ENCODE measurements at regions not wholly inside any gene's neighbourhood (a gene's known extent, or its start where the extent isn't known, plus 50 kb on each side); places are given as distances from the start of the nearest gene placed in this dataset.

DNA sequence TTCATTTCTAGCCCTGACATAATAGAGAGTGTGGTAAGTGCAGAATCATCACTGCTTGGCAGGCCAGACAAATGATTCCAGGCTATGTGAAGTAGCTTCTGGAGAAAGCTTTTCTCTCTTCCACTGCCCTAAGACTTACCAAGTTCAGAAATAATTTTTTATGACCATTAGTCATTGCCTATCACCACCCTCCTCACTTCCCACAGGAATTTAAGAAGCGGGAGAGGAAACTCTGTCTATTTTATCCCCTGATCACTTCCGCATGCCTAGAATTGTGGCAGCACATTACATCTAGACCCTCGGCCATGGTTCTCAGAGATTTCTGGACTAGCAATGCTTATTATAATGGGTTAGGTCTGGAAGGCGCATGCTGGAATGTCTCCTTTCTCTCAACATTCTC, 397.8 kb upstream of the NR2F2 start:
- Histone ChIP-seq H3K9ac (ENCODE audit: low read depth, low read length) (no peak overlapping the region), H3K9me3 (ENCODE audit: control insufficient read depth, insufficient read depth, low read length) (no peaks in the 10 kb centered on the region), H3K36me3 (ENCODE audit: insufficient read depth, low read length) (no peaks in the 10 kb centered on the region), H3K4me1 (ENCODE audit: insufficient read depth, low read length) (no peaks in the 10 kb centered on the region)

DNA sequence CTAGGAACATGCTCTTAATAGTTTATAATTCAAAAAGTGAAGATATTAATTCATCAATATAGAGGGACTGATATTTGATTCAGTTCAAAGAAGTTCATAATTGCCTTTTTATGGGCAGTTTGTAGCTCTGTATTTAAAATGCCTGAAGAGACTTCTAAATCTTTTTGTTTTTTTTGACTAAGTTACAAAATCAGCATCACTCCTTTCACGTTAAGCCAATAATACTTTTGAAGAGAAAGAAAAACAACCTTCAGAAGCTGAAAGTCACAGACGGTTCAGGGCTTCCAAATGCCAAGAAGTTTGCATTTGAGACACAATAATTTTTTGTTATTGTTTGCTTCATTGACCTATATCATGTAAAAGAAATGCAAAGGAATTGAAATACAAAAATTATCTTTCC, 394.6 kb upstream of the NR2F2 start:
- Histone ChIP-seq H3K36me3 (ENCODE audit: insufficient read depth, low read length) (no peaks in the 10 kb centered on the region), H3K9ac (ENCODE audit: low read depth, low read length) (no peak overlapping the region), H3K9me3 (ENCODE audit: control insufficient read depth, insufficient read depth, low read length) (no peaks in the 10 kb centered on the region), H3K4me1 (ENCODE audit: insufficient read depth, low read length) (no peaks in the 10 kb centered on the region)

DNA sequence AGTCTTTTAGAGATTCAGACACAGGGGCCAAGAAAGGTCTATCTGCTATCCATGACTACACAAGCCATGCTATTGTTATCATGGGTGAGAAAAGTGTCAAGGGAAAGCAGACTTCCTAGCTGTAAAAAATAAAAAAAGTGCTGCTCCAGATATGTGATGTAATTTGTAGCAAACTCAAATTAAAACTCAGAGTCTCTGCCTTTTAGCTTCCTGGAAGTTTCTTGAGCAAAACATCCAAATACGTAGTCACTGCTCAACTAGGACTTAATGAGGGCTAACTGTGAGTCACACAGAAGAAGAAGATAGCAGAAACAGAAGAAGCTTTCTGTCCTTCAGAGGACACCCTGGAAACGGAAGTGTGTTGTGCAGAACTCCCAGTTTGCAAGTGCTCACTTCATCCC, 393.4 kb upstream of the NR2F2 start:
- Histone ChIP-seq H3K9ac (ENCODE audit: low read depth, low read length) (no peak overlapping the region), H3K36me3 (ENCODE audit: insufficient read depth, low read length) (no peaks in the 10 kb centered on the region), H3K4me1 (ENCODE audit: insufficient read depth, low read length) (no peaks in the 10 kb centered on the region)

DNA sequence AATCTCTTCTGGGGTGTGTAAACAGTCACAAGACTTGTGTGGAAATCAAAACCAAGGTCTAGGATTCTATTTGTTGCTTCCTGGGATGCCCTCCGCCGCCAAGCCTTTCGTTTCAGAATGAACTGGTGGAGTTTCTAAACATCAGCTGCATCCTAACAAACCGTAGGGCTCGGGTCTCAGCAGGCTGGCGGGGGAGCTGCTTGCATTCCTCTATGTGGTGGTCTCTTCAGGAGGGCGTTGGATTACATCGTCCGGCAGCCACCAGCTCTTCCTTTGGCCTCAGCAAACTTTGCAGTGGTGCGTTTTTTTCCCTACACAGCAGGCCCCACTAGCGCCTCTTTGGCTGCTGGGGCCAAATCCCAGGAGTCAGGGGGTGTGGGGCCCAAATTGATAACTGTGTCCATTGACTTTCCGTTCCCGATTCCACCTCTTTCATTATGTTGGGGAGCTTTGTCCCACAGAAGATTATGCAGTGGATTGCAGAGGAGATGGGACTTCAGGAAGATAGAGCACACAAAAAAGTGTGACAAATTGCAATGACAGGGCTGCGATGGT, 390.0 kb upstream of the NR2F2 start:
- no peaks in the 10 kb centered on the region for H3K36me3 ChIP-seq (ENCODE audit: insufficient read depth, low read length)
- no peaks in the 10 kb centered on the region; the same call in 1 of the 2 replicates for H3K4me1 ChIP-seq (ENCODE audit: insufficient read depth, low read length)
- H3K9ac ChIP-seq (ENCODE audit: low read depth, low read length) = no peak overlapping the region
- no peaks in the 10 kb centered on the region for H3K9me3 ChIP-seq (ENCODE audit: control insufficient read depth, insufficient read depth, low read length)

More for the DNA sequence above, 393.4 kb upstream of the NR2F2 start:
- H3K9me3 ChIP-seq (ENCODE audit: control insufficient read depth, insufficient read depth, low read length) = no peaks in the 10 kb centered on the region

DNA sequence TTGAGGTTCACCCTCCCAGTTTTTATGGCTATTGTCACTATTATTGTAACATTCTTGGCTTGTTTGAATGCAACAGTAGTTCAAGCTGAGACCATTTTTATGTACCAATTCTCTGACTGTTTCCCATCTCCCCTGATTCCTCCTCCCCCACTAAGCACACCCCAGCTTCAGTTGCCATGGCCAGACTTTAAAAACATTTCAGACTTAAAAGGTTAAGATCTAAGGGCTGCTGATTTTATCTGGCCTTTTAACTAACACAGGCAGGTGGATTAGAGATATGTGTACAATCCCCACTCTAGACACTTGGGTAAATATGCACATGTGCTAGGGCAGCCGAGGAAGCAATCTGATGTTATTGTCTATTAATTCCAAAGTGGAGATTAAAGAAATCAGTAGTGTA, 386.3 kb upstream of the NR2F2 start:
- H3K9ac ChIP-seq (ENCODE audit: low read depth, low read length) = no peak overlapping the region
- H3K36me3 ChIP-seq (ENCODE audit: insufficient read depth, low read length) = no peaks in the 10 kb centered on the region
- no peaks in the 10 kb centered on the region for H3K9me3 ChIP-seq (ENCODE audit: control insufficient read depth, insufficient read depth, low read length)
- no peaks in the 10 kb centered on the region; the same call in 1 of the 2 replicates for H3K4me1 ChIP-seq (ENCODE audit: insufficient read depth, low read length)

DNA sequence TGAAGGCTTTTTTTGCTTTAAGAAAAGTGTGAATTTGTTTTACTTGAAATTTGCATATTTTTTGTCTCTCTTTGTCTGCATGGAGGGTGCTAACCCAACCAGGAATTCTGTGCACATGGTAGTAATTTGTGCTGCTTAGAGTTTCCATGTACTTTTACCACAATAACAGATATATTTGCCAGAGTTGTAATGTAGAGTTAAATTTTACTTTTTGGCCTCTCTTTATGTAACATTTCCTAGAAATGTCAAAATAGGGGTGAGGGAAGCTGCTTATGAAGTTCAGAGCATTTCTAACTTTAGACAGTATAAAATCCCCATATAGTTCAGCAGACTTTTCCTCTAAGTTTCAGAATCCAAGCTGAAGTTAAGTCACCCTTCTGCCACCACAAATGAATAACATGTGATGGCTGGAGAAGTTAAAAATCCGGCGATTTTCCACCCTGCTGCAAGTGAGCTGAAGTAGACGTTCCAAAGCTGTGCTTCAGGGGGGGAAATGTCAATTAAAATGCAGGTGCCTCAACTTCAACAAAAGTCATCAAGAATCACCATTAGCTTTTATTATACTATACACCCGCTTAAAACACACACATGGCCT, 385.7 kb upstream of the NR2F2 start:
- no peaks in the 10 kb centered on the region; the same call in 1 of the 2 replicates for H3K4me1 ChIP-seq (ENCODE audit: insufficient read depth, low read length)
- H3K9ac ChIP-seq (ENCODE audit: low read depth, low read length) = no peak overlapping the region
- no peaks in the 10 kb centered on the region for H3K36me3 ChIP-seq (ENCODE audit: insufficient read depth, low read length)
- no peaks in the 10 kb centered on the region for H3K9me3 ChIP-seq (ENCODE audit: control insufficient read depth, insufficient read depth, low read length)

DNA sequence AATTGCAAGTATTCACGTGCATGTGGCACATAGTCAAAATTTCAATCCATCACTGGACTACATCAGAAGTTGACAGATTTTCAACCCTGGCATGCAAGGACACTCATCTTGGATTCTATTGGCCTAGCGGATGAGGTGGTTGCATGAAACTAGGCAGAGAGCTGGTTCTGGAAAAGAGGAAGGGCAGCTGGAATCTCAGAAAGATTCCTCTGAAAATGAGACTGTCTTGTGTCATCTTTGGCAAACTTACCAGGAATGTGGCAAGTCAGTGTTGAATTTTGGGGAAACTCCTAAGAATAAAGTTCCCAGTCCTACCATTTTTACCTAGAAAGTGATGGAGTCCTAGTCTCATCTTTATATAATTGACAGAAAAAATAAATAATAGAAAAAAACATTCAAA, 384.3 kb upstream of the NR2F2 start:
- Histone ChIP-seq H3K36me3 (ENCODE audit: insufficient read depth, low read length) (no peaks in the 10 kb centered on the region), H3K4me1 (ENCODE audit: insufficient read depth, low read length) (no peaks in the 10 kb centered on the region; the same call in 1 of the 2 replicates), H3K9ac (ENCODE audit: low read depth, low read length) (no peak overlapping the region), H3K9me3 (ENCODE audit: control insufficient read depth, insufficient read depth, low read length) (no peaks in the 10 kb centered on the region)

DNA sequence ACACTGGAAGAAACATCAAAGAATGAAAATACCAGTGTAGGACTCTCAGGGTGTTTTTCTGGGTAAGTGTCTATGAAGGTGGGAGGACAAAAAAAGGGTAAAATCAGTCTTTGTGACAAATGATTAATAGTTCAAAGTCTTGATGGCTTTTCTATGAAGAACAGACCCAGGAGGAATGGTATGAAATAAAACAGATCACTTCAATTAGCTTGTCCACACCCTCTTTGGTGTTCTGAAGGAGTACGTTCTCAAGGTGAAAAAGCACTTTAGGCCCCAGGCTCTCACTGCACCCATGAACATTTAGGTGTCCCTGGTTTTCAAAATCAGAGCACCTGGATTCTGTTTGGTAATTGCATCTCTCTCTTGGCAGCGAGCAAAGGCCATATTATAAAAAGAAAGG, 383.6 kb upstream of the NR2F2 start:
- Histone ChIP-seq H3K9ac (ENCODE audit: low read depth, low read length) (no peak overlapping the region), H3K36me3 (ENCODE audit: insufficient read depth, low read length) (no peaks in the 10 kb centered on the region), H3K9me3 (ENCODE audit: control insufficient read depth, insufficient read depth, low read length) (no peaks in the 10 kb centered on the region), H3K4me1 (ENCODE audit: insufficient read depth, low read length) (no peaks in the 10 kb centered on the region; the same call in 1 of the 2 replicates)

DNA sequence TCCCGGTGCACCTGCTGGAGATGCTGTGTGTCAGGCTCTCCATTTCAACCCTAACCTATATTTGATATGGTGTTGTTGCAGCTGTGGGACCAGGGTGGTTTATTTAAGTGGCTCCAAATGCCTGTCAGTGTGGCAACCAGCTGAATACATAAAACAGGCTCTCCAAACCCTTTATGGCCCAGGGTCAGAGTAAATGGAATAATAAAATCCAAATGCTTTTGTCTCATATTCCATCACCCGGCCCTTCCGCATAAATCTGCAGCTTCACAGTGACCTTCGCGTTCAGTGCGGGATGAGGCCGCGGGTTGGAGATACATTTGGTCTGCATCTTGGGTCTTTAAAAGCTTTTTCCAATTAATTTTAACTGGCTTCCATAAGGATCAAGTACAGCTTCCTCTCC, 382.1 kb upstream of the NR2F2 start:
- Histone ChIP-seq H3K9me3 (ENCODE audit: control insufficient read depth, insufficient read depth, low read length) (no peaks in the 10 kb centered on the region), H3K9ac (ENCODE audit: low read depth, low read length) (no peak overlapping the region), H3K36me3 (ENCODE audit: insufficient read depth, low read length) (no peaks in the 10 kb centered on the region), H3K4me1 (ENCODE audit: insufficient read depth, low read length) (no peaks in the 10 kb centered on the region; the same call in 1 of the 2 replicates)

DNA sequence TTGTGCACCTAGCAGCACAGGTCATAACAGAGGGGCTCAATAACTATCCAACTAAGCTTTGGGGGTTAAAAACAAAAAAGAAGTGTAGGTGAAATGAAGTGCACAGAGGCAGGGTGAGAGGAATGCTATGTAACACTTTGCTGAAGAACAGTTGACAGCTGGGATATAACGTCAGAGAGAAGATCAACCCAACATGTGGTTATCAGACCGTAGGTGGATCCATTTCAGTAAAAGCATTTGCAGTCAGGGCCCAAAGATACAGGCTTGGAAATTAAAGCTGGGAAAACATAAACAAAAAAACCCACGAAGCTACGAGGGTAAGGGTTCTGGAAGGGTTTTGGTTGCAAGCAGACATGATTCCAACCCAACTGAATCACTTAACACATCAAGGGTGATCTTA, 377.5 kb upstream of the NR2F2 start:
- no peak overlapping the region for H3K9ac ChIP-seq (ENCODE audit: low read depth, low read length)
- no peaks in the 10 kb centered on the region for H3K9me3 ChIP-seq (ENCODE audit: control insufficient read depth, insufficient read depth, low read length)
- H3K4me1 ChIP-seq (ENCODE audit: insufficient read depth, low read length) = no peaks in the 10 kb centered on the region
- H3K36me3 ChIP-seq (ENCODE audit: insufficient read depth, low read length) = no peaks in the 10 kb centered on the region

DNA sequence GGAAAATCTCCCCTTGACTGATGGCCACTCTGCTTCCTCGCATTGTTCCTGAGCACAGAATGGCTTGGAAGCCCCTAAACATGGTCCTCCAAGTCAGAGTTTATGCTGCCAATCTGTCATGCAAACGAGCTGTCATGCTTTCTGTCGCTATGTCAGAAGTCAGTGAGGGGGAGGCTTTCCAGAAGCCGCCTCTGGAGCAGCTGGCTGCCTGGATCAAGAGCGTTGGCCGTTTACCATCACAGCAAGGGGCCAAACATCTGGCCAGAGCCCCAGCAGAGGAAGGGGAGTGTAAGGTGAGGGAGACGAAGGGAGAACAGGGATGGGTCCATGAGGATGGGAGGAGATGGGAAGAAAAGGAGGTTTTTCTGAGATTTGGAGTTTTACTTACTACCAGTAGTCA, 372.6 kb upstream of the NR2F2 start:
- Histone ChIP-seq H3K4me1 (ENCODE audit: insufficient read depth, low read length) (no peaks in the 10 kb centered on the region), H3K36me3 (ENCODE audit: insufficient read depth, low read length) (no peaks in the 10 kb centered on the region), H3K9me3 (ENCODE audit: control insufficient read depth, insufficient read depth, low read length) (no peaks in the 10 kb centered on the region), H3K9ac (ENCODE audit: low read depth, low read length) (no peak overlapping the region)

DNA sequence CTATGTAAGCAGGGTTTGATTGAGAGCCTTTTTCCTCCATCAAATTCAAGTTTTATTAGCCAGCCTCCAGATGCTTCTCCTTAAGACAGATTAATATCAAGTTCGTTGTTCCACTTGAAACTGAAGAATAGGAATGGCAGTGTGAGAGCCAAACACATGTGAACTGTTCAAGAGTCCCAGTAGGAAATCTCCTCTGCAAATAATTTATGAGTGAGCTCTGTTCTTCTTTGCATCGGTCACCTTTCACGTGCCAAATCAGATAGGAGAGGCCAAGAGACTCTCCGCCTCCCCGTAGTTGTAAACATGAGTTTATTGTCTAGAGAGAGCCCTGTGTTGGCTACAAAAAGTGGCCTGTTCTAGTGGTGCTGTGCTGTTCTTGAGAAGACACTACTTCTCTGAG, 372.1 kb upstream of the NR2F2 start:
- H3K9me3 ChIP-seq (ENCODE audit: control insufficient read depth, insufficient read depth, low read length) = no peaks in the 10 kb centered on the region
- H3K36me3 ChIP-seq (ENCODE audit: insufficient read depth, low read length) = no peaks in the 10 kb centered on the region
- no peak overlapping the region for H3K9ac ChIP-seq (ENCODE audit: low read depth, low read length)
- no peaks in the 10 kb centered on the region for H3K4me1 ChIP-seq (ENCODE audit: insufficient read depth, low read length)

DNA sequence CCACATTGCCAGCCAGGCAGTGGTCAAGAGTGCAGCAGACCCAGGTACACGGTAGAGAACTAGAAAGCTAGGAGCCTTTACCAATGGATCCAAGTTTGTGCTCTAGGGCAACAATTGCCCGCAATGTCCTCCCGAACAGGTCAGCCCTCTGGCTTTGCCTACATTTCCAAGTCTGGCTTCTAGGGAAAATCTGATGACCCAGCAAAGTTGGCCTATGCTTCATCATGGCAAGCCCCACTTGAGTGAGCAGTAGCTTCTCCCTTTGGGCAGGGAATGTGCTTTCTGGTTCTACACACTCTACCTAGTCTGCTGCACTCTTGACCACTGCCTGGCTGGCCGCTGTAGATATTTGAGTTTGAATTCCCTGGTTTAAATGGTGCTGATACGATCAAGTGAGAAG, 361.6 kb upstream of the NR2F2 start:
- no peaks in the 10 kb centered on the region for H3K4me1 ChIP-seq (ENCODE audit: insufficient read depth, low read length)
- H3K9ac ChIP-seq (ENCODE audit: low read depth, low read length) = no peak overlapping the region
- H3K9me3 ChIP-seq (ENCODE audit: control insufficient read depth, insufficient read depth, low read length) = no peaks in the 10 kb centered on the region
- no peaks in the 10 kb centered on the region for H3K36me3 ChIP-seq (ENCODE audit: insufficient read depth, low read length)

DNA sequence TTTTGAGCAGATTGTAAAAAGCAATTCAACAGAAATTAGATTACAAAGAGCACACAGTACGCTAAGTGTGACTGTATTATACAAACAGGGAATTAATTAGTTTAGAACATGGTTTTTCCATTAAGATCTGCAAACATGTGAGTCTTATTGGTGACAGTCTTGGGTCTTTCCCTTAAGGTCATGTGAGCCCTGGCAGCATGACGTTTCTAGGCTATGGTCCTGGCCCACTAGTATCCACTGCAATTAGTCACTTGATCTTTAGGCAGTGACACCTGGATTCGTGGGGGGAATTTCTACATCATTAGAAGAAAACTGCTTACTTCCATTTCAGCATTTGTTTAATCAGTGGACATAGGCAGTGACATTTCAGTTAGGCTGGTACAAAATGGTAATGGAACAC, 360.2 kb upstream of the NR2F2 start:
- Histone ChIP-seq H3K9ac (ENCODE audit: low read depth, low read length) (no peak overlapping the region), H3K36me3 (ENCODE audit: insufficient read depth, low read length) (no peaks in the 10 kb centered on the region), H3K4me1 (ENCODE audit: insufficient read depth, low read length) (no peaks in the 10 kb centered on the region), H3K9me3 (ENCODE audit: control insufficient read depth, insufficient read depth, low read length) (no peaks in the 10 kb centered on the region)

DNA sequence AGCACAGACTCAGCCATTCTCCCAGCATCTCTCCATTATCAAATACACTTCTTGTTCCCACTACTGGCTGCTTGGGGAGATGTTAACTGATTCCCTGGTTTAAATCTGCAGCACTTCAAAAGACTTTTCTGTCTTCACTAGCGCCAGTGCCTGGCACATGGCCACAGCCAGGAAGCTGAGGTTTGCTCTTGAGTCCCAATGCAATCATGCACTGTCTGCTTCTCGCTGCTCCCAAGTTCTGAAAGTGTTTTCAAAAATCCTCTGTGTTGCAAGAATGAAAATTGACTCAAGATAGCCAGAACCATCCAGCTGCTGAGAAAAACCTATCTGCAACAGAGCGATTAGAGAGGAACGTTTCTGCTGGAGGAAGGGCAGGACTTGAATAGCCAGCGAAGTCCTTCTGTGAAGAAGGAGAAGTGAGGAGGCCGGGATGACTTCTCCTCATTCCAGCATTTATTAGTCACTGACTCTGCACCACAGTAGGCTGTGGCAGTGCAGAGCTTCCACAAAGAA, 358.4 kb upstream of the NR2F2 start:
- Histone ChIP-seq H3K36me3 (ENCODE audit: insufficient read depth, low read length) (no peaks in the 10 kb centered on the region), H3K9me3 (ENCODE audit: control insufficient read depth, insufficient read depth, low read length) (no peaks in the 10 kb centered on the region), H3K9ac (ENCODE audit: low read depth, low read length) (no peak overlapping the region), H3K4me1 (ENCODE audit: insufficient read depth, low read length) (no peaks in the 10 kb centered on the region)
